Calu3 (cell line): ENCODE measurements at regions not wholly inside any gene's neighbourhood (a gene's known extent, or its start where the extent isn't known, plus 50 kb on each side); places are given as distances from the start of the nearest gene placed in this dataset.

Experiments
- BruUV-seq: library from RNA; stranded (reverse); fragments of 400-500 nt; replicated peaks from 2 replicates; lab custom pipeline; 2021; lab: Mats Ljungman, UMichigan
- CTCF ChIA-PET: fragments of 300-600 bp; sonication (Branson Sonifier 250); formaldehyde crosslinking; loops from one replicate; lab custom pipeline; 2022; ENCODE audit warnings: antibody characterized with exemption; lab: Charles Lee
- DNase-seq: peaks from one replicate; pipeline ENCODE4 v3.0.0; 2022
- H3K27ac Mint-ChIP-seq: one replicate; pipeline ENCODE4 v1.8.0; 2022; ENCODE audit warnings: mixed read lengths; ENCODE audit not compliant: unreplicated experiment
- H3K27me3 Mint-ChIP-seq: one replicate; pipeline ENCODE4 v1.8.0; 2022; ENCODE audit warnings: mixed read lengths; ENCODE audit not compliant: unreplicated experiment
- H3K36me3 Mint-ChIP-seq: one replicate; pipeline ENCODE4 v1.8.0; 2022; ENCODE audit warnings: mild to moderate bottlenecking, moderate library complexity, mixed read lengths; ENCODE audit not compliant: insufficient read depth, unreplicated experiment
- H3K4me1 Mint-ChIP-seq: one replicate; pipeline ENCODE4 v1.8.0; 2022; ENCODE audit warnings: mild to moderate bottlenecking, low read depth, mixed read lengths; ENCODE audit not compliant: unreplicated experiment
- H3K4me3 Mint-ChIP-seq: one replicate; pipeline ENCODE4 v1.8.0; 2022; ENCODE audit warnings: mild to moderate bottlenecking, low read depth, moderate library complexity, mixed read lengths; ENCODE audit not compliant: unreplicated experiment
- H3K9me3 Mint-ChIP-seq: one replicate; pipeline ENCODE4 v1.8.0; 2022; ENCODE audit warnings: low read depth, mixed read lengths; ENCODE audit not compliant: unreplicated experiment
- intact Hi-C: fragments of 100-400 bp; cut with micrococcal nuclease; formaldehyde crosslinking; loops from one replicate; pipeline ENCODE4 v1.10.0; 2022; ENCODE audit not compliant: unreplicated experiment
- TF ChIP-seq, protein P1 (sequence below): fragments of 200-600 bp; IDR thresholded peaks from one replicate; pipeline ENCODE4 v1.8.0; 2022; ENCODE audit warnings: antibody characterized with exemption; ENCODE audit not compliant: unreplicated experiment

DNA sequence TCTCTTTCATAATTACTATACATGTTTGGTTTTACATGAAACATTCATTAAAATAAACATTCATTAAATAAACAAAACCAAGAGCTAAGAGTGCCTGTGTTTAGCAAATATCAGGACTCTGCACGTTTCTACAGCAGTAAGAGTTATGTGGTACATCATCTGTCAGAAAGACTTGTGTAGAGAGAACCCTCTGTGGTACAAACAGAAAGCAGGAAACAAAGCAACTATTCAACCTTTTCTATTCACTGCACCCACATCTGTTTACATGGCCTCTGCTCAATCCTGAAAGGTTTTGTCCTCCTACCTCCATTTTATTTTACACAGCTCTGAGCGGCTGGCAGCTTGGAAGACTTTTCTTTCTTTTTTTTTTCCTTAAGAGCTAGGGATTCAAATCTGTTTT is 90.7 kb upstream of the PCDH18 start:
- CTCF ChIA-PET: no interaction called here
- no peaks in the 10 kb centered on the region for H3K9me3 Mint-ChIP-seq
- H3K4me1 Mint-ChIP-seq: no peaks in the 10 kb centered on the region
- intact Hi-C loops: no loop called here
- no peaks in the 10 kb centered on the region for H3K27me3 Mint-ChIP-seq
- no peak for DNase-seq
- TF ChIP-seq, protein P1, sequence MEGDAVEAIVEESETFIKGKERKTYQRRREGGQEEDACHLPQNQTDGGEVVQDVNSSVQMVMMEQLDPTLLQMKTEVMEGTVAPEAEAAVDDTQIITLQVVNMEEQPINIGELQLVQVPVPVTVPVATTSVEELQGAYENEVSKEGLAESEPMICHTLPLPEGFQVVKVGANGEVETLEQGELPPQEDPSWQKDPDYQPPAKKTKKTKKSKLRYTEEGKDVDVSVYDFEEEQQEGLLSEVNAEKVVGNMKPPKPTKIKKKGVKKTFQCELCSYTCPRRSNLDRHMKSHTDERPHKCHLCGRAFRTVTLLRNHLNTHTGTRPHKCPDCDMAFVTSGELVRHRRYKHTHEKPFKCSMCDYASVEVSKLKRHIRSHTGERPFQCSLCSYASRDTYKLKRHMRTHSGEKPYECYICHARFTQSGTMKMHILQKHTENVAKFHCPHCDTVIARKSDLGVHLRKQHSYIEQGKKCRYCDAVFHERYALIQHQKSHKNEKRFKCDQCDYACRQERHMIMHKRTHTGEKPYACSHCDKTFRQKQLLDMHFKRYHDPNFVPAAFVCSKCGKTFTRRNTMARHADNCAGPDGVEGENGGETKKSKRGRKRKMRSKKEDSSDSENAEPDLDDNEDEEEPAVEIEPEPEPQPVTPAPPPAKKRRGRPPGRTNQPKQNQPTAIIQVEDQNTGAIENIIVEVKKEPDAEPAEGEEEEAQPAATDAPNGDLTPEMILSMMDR: no peak
- H3K4me3 Mint-ChIP-seq: no peak overlapping the region
- H3K36me3 Mint-ChIP-seq: no peaks in the 10 kb centered on the region
- no peak overlapping the region for H3K27ac Mint-ChIP-seq
- no TSS peak for BruUV-seq

- CTCF ChIA-PET: no interaction called here
- intact Hi-C loops: no loop called here
- no peaks in the 10 kb centered on the region for H3K36me3 Mint-ChIP-seq
- BruUV-seq: no TSS peak
- no peaks in the 10 kb centered on the region for H3K27me3 Mint-ChIP-seq
- TF ChIP-seq, protein P1: no peak
- DNase-seq: no peak
- H3K9me3 Mint-ChIP-seq: no peaks in the 10 kb centered on the region
- no peak overlapping the region for H3K27ac Mint-ChIP-seq
- no peak overlapping the region for H3K4me3 Mint-ChIP-seq
- no peaks in the 10 kb centered on the region for H3K4me1 Mint-ChIP-seq
Measured at GRCh38 chr4:137621056-137621455, 88.8 kb upstream of the PCDH18 start.

GRCh38 chr4:137614491-137614890 is 82.2 kb upstream of the PCDH18 start:
- Mint-ChIP-seq H3K27ac (no peak overlapping the region), H3K27me3 (no peaks in the 10 kb centered on the region), H3K36me3 (no peaks in the 10 kb centered on the region), H3K9me3 (peaks cover 2% of the 10 kb centered on the region), H3K4me3 (no peak overlapping the region), H3K4me1 (no peaks in the 10 kb centered on the region)
- intact Hi-C loops: no loop called here
- TF ChIP-seq, protein P1: no peak
- CTCF ChIA-PET: no interaction called here
- no peak for DNase-seq
- BruUV-seq: no TSS peak

- CTCF ChIA-PET: no interaction called here
- TF ChIP-seq, protein P1: no peak
- BruUV-seq: no TSS peak
- no peak for DNase-seq
- Mint-ChIP-seq H3K36me3 (no peaks in the 10 kb centered on the region), H3K27me3 (no peaks in the 10 kb centered on the region), H3K4me1 (peaks cover 9% of the 10 kb centered on the region), H3K4me3 (no peak overlapping the region), H3K27ac (no peak overlapping the region), H3K9me3 (peaks cover 2% of the 10 kb centered on the region)
- intact Hi-C loops: no loop called here
Measured at GRCh38 chr4:137611998-137612700, 79.9 kb upstream of the PCDH18 start.
